Prostate gland (tissue), 2 donors: ENCODE measurements at regions not wholly inside any gene's neighbourhood (a gene's known extent, or its start where the extent isn't known, plus 50 kb on each side); places are given as distances from the start of the nearest gene placed in this dataset.
A peak's percentile ranks its signal among the peaks of the same experiment; 100 is the strongest.

ENCODE experiments used
- CTCF ChIP-seq, 4 experiments: fragments of 200-600 bp in 2 of 4; fragments of 450-650 bp in 2 of 4; sonication (generic) in 2 of 4; IDR thresholded peaks; 1 replicate in 3 of 4; 2 replicates in 1 of 4; pipeline ENCODE4 v1.5.1; 2016 to 2019; ENCODE audit warnings: antibody characterized with exemption in 4 of 4, mild to moderate bottlenecking in 2 of 4, moderate library complexity in 2 of 4
- POLR2A ChIP-seq: fragments of 450-650 bp; IDR thresholded peaks from one replicate; pipeline ENCODE4 v1.6.1; 2016; ENCODE audit warnings: antibody characterized with exemption, mild to moderate bottlenecking
- POLR2AphosphoS5 ChIP-seq: sonication (generic); formaldehyde crosslinking; IDR thresholded peaks from one replicate; pipeline ENCODE4 v1.6.1; 2017; ENCODE audit warnings: antibody characterized with exemption

GRCh38 chr12:38556647-38557046 is 240.1 kb downstream of the ALG10B start:
- TF ChIP-seq CTCF (IDR thresholded peaks at IDR 0.05) (no peak), POLR2A (no peak), POLR2AphosphoS5 (peak; percentile 7)
